Neural progenitor cell (in vitro differentiated cells): ENCODE measurements at regions not wholly inside any gene's neighbourhood (a gene's known extent, or its start where the extent isn't known, plus 50 kb on each side); places are given as distances from the start of the nearest gene placed in this dataset.

Experiments
- DNase-seq: peaks from one replicate; pipeline ENCODE4 v3.0.0-alpha.2; 2016; ENCODE audit warnings: low spot score
- H2AFZ ChIP-seq: fragments of 200-600 bp; sonication (generic); replicated peaks from 2 replicates; pipeline ENCODE4 v1.6.1; 2016; ENCODE audit warnings: antibody characterized with exemption
- H3F3A ChIP-seq: fragments of 200-600 bp; sonication (generic); 2 replicates; pipeline ENCODE4 v1.6.1; 2016; ENCODE audit warnings: antibody characterized with exemption, low read depth
- H3K27ac ChIP-seq: fragments of 200-600 bp; sonication (generic); 2 replicates; pipeline ENCODE4 v1.5.1; 2016; ENCODE audit warnings: mild to moderate bottlenecking
- H3K27me3 ChIP-seq: fragments of 200-600 bp; sonication (generic); 2 replicates; pipeline ENCODE4 v1.6.1; 2016; ENCODE audit warnings: mild to moderate bottlenecking, moderate library complexity
- H3K36me3 ChIP-seq: fragments of 200-600 bp; sonication (generic); 2 replicates; pipeline ENCODE4 v1.5.1; 2016
- H3K4me1 ChIP-seq: fragments of 200-600 bp; sonication (generic); 2 replicates; pipeline ENCODE4 v1.6.1; 2016; ENCODE audit warnings: mixed run types
- H3K4me2 ChIP-seq: fragments of 200-600 bp; sonication (generic); 2 replicates; pipeline ENCODE4 v1.6.1; 2016
- H3K4me3 ChIP-seq: fragments of 200-600 bp; sonication (generic); 2 replicates; pipeline ENCODE4 v1.5.1; 2016
- H3K79me2 ChIP-seq: fragments of 200-600 bp; sonication (generic); 2 replicates; pipeline ENCODE4 v1.6.1; 2016; ENCODE audit warnings: low read depth
- H3K9ac ChIP-seq: fragments of 200-600 bp; sonication (generic); 2 replicates; pipeline ENCODE4 v1.6.1; 2016
- H3K9me3 ChIP-seq: fragments of 200-600 bp; sonication (generic); 2 replicates; pipeline ENCODE4 v1.5.1; 2016; ENCODE audit warnings: low read depth
- H4K20me1 ChIP-seq: fragments of 200-600 bp; sonication (generic); 2 replicates; pipeline ENCODE4 v1.6.1; 2016; ENCODE audit warnings: low read depth
- H3K27ac Mint-ChIP-seq: 3 replicates; pipeline ENCODE4 v1.8.0; 2021; ENCODE audit warnings: mixed read lengths
- H3K27me3 Mint-ChIP-seq: 2 replicates; pipeline ENCODE4 v1.8.0; 2022; ENCODE audit warnings: low read depth, mild to moderate bottlenecking, inconsistent platforms, moderate library complexity, mixed read lengths; ENCODE audit not compliant: insufficient read depth
- H3K36me3 Mint-ChIP-seq: 3 replicates; pipeline ENCODE4 v1.8.0; 2021; ENCODE audit warnings: mixed read lengths
- H3K4me1 Mint-ChIP-seq: 3 replicates; pipeline ENCODE4 v1.8.0; 2021; ENCODE audit warnings: mixed read lengths
- H3K4me3 Mint-ChIP-seq: 3 replicates; pipeline ENCODE4 v1.8.0; 2021; ENCODE audit warnings: mild to moderate bottlenecking, moderate library complexity, mixed read lengths
- H3K9me3 Mint-ChIP-seq: 3 replicates; pipeline ENCODE4 v1.8.0; 2020; ENCODE audit warnings: mixed read lengths
- CTCF ChIP-seq: fragments of 200-600 bp; sonication (generic); IDR thresholded peaks from 2 replicates; pipeline ENCODE4 v1.5.1; 2017; ENCODE audit warnings: antibody characterized with exemption, mild to moderate bottlenecking
- EZH2 ChIP-seq: fragments of 200-600 bp; sonication (generic); IDR thresholded peaks from 2 replicates; pipeline ENCODE4 v1.6.1; 2017; ENCODE audit warnings: antibody characterized with exemption, mild to moderate bottlenecking, moderate library complexity
- EZH2phosphoT487 ChIP-seq: fragments of 200-600 bp; sonication (generic); IDR thresholded peaks from 2 replicates; pipeline ENCODE4 v1.6.1; 2017; ENCODE audit warnings: antibody characterized with exemption

DNA sequence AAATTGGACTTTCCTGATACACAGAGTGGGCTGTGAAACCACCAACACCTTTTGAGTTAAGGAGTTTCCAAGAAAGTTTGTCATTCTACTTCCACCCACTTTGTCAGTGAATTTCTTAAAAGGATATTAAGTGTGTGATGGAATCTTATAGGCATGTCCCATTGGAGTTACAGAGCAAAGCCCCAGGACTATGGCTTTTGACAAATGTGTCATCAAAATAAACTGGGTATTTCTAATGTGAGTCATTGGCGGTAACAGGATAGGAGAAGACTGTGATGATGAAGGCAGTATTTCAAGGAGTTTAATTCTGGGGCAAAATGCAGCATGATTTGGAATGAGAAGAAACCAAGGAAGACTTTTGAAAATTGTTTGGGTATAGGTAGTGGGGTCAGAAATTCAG lies 1013.8 kb upstream of the EEF2KMT start:
- H3K27ac ChIP-seq, result no peak overlapping the region
- H4K20me1 ChIP-seq, result no peaks in the 10 kb centered on the region
- no peaks in the 10 kb centered on the region for H3K9me3 ChIP-seq
- Mint-ChIP-seq H3K27ac (peak overlapping the region; percentile 25), H3K4me3 (no peak overlapping the region), H3K9me3 (peaks cover 18% of the 10 kb centered on the region), H3K4me1 (peaks cover 24% of the 10 kb centered on the region), H3K36me3 (peaks cover 16% of the 10 kb centered on the region), H3K27me3 (peaks cover 5% of the 10 kb centered on the region)
- no peak overlapping the region for H2AFZ ChIP-seq
- H3K4me1 ChIP-seq, result peaks cover 18% of the 10 kb centered on the region
- H3K36me3 ChIP-seq, result no peaks in the 10 kb centered on the region
- H3K79me2 ChIP-seq, result no peaks in the 10 kb centered on the region
- H3F3A ChIP-seq, result no peaks in the 10 kb centered on the region
- no peak overlapping the region for H3K4me3 ChIP-seq
- TF ChIP-seq EZH2phosphoT487 (no peak), EZH2 (no peak), CTCF (no peak)
- DNase-seq, result no peak
- H3K27me3 ChIP-seq, result no peaks in the 10 kb centered on the region
- H3K4me2 ChIP-seq, result no peak overlapping the region
- no peak overlapping the region for H3K9ac ChIP-seq

- Histone ChIP-seq H3K4me2 (peak overlapping the region; percentile 49), H3K27me3 (no peaks in the 10 kb centered on the region), H3K27ac (no peak overlapping the region), H3K79me2 (no peaks in the 10 kb centered on the region), H4K20me1 (no peaks in the 10 kb centered on the region), H3K36me3 (no peaks in the 10 kb centered on the region), H3F3A (no peaks in the 10 kb centered on the region), H2AFZ (no peak overlapping the region), H3K9ac (no peak overlapping the region), H3K4me1 (peaks cover 18% of the 10 kb centered on the region), H3K4me3 (no peak overlapping the region), H3K9me3 (no peaks in the 10 kb centered on the region)
- Mint-ChIP-seq H3K4me3 (no peak overlapping the region), H3K9me3 (peaks cover 20% of the 10 kb centered on the region), H3K4me1 (peaks cover 24% of the 10 kb centered on the region), H3K36me3 (peaks cover 18% of the 10 kb centered on the region), H3K27me3 (peaks cover 5% of the 10 kb centered on the region), H3K27ac (no peak overlapping the region)
- DNase-seq, result peak; percentile 17
- TF ChIP-seq EZH2 (no peak), EZH2phosphoT487 (peak; percentile 32)
These were observed 1012.8 kb upstream of the EEF2KMT start for GRCh38 chr16:6110346-6110745.

DNA sequence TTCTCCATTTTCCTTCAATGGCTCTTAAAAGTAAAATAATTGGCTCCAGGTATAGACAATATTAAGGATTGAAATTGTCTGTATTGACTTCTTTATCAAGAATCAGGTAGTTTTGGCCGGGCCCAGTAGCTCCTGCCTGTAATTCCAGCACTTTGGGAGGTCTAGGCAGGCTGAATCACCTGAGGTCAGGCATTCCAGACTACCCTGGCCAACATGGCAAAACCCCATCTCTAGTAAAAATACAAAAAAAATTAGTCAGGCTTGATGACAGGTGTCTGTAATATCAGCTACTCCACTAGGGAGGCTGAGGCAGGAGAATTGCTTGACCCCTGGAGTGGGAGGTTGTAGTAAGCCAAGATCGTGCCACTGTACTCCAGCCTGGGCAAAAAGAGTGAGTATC lies 1008.5 kb upstream of the EEF2KMT start:
- H3K4me3 Mint-ChIP-seq, result no peak overlapping the region
- TF ChIP-seq CTCF, result no peak
- no peak for TF ChIP-seq EZH2
- TF ChIP-seq EZH2phosphoT487, result no peak
- H3K27ac Mint-ChIP-seq, result no peak overlapping the region
- no peaks in the 10 kb centered on the region for H3K27me3 ChIP-seq
- no peak overlapping the region for H3K4me2 ChIP-seq
- no peak overlapping the region for H3K9ac ChIP-seq
- no peaks in the 10 kb centered on the region for H4K20me1 ChIP-seq
- no peak overlapping the region for H3K4me3 ChIP-seq
- H3K9me3 ChIP-seq, result no peaks in the 10 kb centered on the region
- no peak for DNase-seq
- peaks cover 26% of the 10 kb centered on the region for H3K9me3 Mint-ChIP-seq
- H3K27me3 Mint-ChIP-seq, result peaks cover 2% of the 10 kb centered on the region
- H3K36me3 ChIP-seq, result no peaks in the 10 kb centered on the region
- H3K79me2 ChIP-seq, result no peaks in the 10 kb centered on the region
- peaks cover 18% of the 10 kb centered on the region for H3K4me1 ChIP-seq
- no peak overlapping the region for H3K27ac ChIP-seq
- peaks cover 9% of the 10 kb centered on the region for H3K4me1 Mint-ChIP-seq
- H3F3A ChIP-seq, result no peaks in the 10 kb centered on the region
- no peak overlapping the region for H2AFZ ChIP-seq
- peaks cover 18% of the 10 kb centered on the region for H3K36me3 Mint-ChIP-seq

- Histone ChIP-seq H3K9me3 (no peaks in the 10 kb centered on the region), H3F3A (no peaks in the 10 kb centered on the region), H3K4me1 (peaks cover 9% of the 10 kb centered on the region), H3K36me3 (no peaks in the 10 kb centered on the region), H3K4me3 (no peak overlapping the region), H3K79me2 (no peaks in the 10 kb centered on the region), H2AFZ (no peak overlapping the region), H3K9ac (no peak overlapping the region), H3K4me2 (no peak overlapping the region), H3K27me3 (no peaks in the 10 kb centered on the region), H4K20me1 (no peaks in the 10 kb centered on the region), H3K27ac (no peak overlapping the region)
- peaks cover 26% of the 10 kb centered on the region for H3K9me3 Mint-ChIP-seq
- peaks cover 3% of the 10 kb centered on the region for H3K4me1 Mint-ChIP-seq
- peaks cover 20% of the 10 kb centered on the region for H3K36me3 Mint-ChIP-seq
- TF ChIP-seq EZH2phosphoT487, result no peak
- TF ChIP-seq EZH2, result no peak
- no peak for TF ChIP-seq CTCF
- no peak overlapping the region for H3K27ac Mint-ChIP-seq
- H3K4me3 Mint-ChIP-seq, result no peak overlapping the region
- DNase-seq, result no peak
- peaks cover 2% of the 10 kb centered on the region for H3K27me3 Mint-ChIP-seq
These were observed 1007.5 kb upstream of the EEF2KMT start for GRCh38 chr16:6105115-6105514.
